SK-N-SH (cell line): ENCODE measurements at regions not wholly inside any gene's neighbourhood (a gene's known extent, or its start where the extent isn't known, plus 50 kb on each side); places are given as distances from the start of the nearest gene placed in this dataset.

ENCODE experiments used
- CTCF ChIA-PET: fragments of 300-600, 350-600 bp; formaldehyde crosslinking; extraction: SDS; loops from one replicate; lab custom pipeline; 2021; lab: Yijun Ruan, JAX
- POLR2A ChIA-PET: fragments of 350-600 bp; sonication (Branson Sonifier 250); formaldehyde crosslinking; extraction: SDS; loops from one replicate; lab custom pipeline; 2020; ENCODE audit warnings: antibody characterized with exemption, inconsistent platforms; lab: Yijun Ruan, JAX
- DNase-seq: peaks from one replicate; pipeline ENCODE4 v3.0.0; 2012
- H2AFZ ChIP-seq: fragments of 200-600 bp; sonication (generic); 2 replicates; pipeline ENCODE4 v1.8.1; 2016; ENCODE audit warnings: antibody characterized with exemption, mild to moderate bottlenecking, low read depth
- H3F3A ChIP-seq: fragments of 200-600 bp; sonication (generic); replicated peaks from 2 replicates; pipeline ENCODE3; 2016; ENCODE audit warnings: antibody characterized with exemption, mild to moderate bottlenecking; ENCODE audit not compliant: insufficient read depth
- H3K27ac ChIP-seq, 2 experiments: fragments of 200-500 bp in 1 of 2; fragments of 200-600 bp in 1 of 2; sonication (Bioruptor generic) in 1 of 2; sonication (generic), shearing (Covaris generic) in 1 of 2; 2 replicates each; pipeline versions ENCODE4 v1.5.1 to v1.6.1; 2014 to 2016; ENCODE audit warnings: low read depth in 2 of 2, inconsistent platforms in 1 of 2, low read length in 1 of 2, mild to moderate bottlenecking in 1 of 2, mixed read lengths in 1 of 2
- H3K27me3 ChIP-seq: fragments of 200-600 bp; sonication (generic), shearing (Covaris generic); 2 replicates; pipeline ENCODE4 v1.6.1; 2016; ENCODE audit warnings: mixed run types; ENCODE audit not compliant: insufficient read depth
- H3K36me3 ChIP-seq, 2 experiments: fragments of 200-500 bp in 1 of 2; fragments of 200-600 bp in 1 of 2; sonication (Bioruptor generic) in 1 of 2; sonication (generic) in 1 of 2; replicated peaks in 1 of 2; 2 replicates each; pipeline versions ENCODE3 to v1.5.1; 2014 to 2016; ENCODE audit warnings: low read length in 1 of 2, mild to moderate bottlenecking in 1 of 2; ENCODE audit not compliant: insufficient read depth in 2 of 2, control insufficient read depth in 1 of 2
- H3K4me1 ChIP-seq, 2 experiments: fragments of 200-500 bp in 1 of 2; fragments of 200-600 bp in 1 of 2; sonication (Bioruptor generic) in 1 of 2; sonication (generic), shearing (Covaris generic) in 1 of 2; 2 replicates each; pipeline versions ENCODE4 v1.5.1 to v1.6.1; 2014 to 2016; ENCODE audit warnings: low read depth in 1 of 2, low read length in 1 of 2, mixed run types in 1 of 2; ENCODE audit not compliant: insufficient read depth in 2 of 2, control insufficient read depth in 1 of 2
- H3K4me2 ChIP-seq: fragments of 200-600 bp; sonication (generic), shearing (Covaris generic); 2 replicates; pipeline ENCODE4 v1.6.1; 2017; ENCODE audit warnings: mixed run types
- H3K4me3 ChIP-seq, 2 experiments: fragments of 200-500 bp in 1 of 2; fragments of 200-600 bp in 1 of 2; sonication (Bioruptor generic) in 1 of 2; sonication (generic), shearing (Covaris generic) in 1 of 2; 2 replicates each; pipeline versions ENCODE4 v1.5.1 to v1.8.1; 2014 to 2016; ENCODE audit warnings: low read depth in 2 of 2, inconsistent platforms in 1 of 2, low read length in 1 of 2, mild to moderate bottlenecking in 1 of 2, mixed read lengths in 1 of 2, moderate library complexity in 1 of 2
- H3K79me2 ChIP-seq: fragments of 200-600 bp; sonication (generic); 2 replicates; pipeline ENCODE4 v1.8.1; 2017; ENCODE audit warnings: mild to moderate bottlenecking; ENCODE audit not compliant: insufficient read depth
- H3K9ac ChIP-seq: fragments of 200-600 bp; sonication (generic); 2 replicates; pipeline ENCODE4 v1.6.1; 2017; ENCODE audit warnings: mixed run types
- H3K9me2 ChIP-seq: fragments of 200-600 bp; sonication (generic); 2 replicates; pipeline ENCODE4 v1.6.1; 2017; ENCODE audit warnings: mixed run types
- H3K9me3 ChIP-seq: fragments of 200-600 bp; sonication (generic); 2 replicates; pipeline ENCODE4 v1.6.1; 2017; ENCODE audit warnings: mixed run types, mild to moderate bottlenecking, moderate library complexity
- H4K20me1 ChIP-seq: fragments of 200-600 bp; sonication (generic); 2 replicates; pipeline ENCODE4 v1.6.1; 2017; ENCODE audit warnings: mild to moderate bottlenecking, mixed run types; ENCODE audit not compliant: insufficient read depth
- CHD2 ChIP-seq: fragments of 150-350 bp; IDR thresholded peaks from 2 replicates; pipeline ENCODE4 v1.6.1; 2018; ENCODE audit warnings: low read length; ENCODE audit not compliant: partially characterized antibody
- EP300 ChIP-seq, 2 experiments: IDR thresholded peaks; 2 replicates each; pipeline versions ENCODE4 v1.4.0 to v1.6.1; 2012; ENCODE audit warnings: borderline replicate concordance in 1 of 2, low read depth in 1 of 2, low read length in 1 of 2
- FOSL2 ChIP-seq: IDR thresholded peaks from 2 replicates; pipeline ENCODE4 v1.4.0; 2012; ENCODE audit warnings: low read depth, mild to moderate bottlenecking, moderate library complexity, borderline replicate concordance
- FOXM1 ChIP-seq: IDR thresholded peaks from 2 replicates; pipeline ENCODE4 v1.4.0; 2012; ENCODE audit warnings: low read depth, mild to moderate bottlenecking
- MEF2A ChIP-seq: IDR thresholded peaks from 2 replicates; pipeline ENCODE4 v1.4.0; 2012; ENCODE audit warnings: low read depth, borderline replicate concordance
- MXI1 ChIP-seq: IDR thresholded peaks from 2 replicates; pipeline ENCODE4 v1.6.1; 2012; ENCODE audit warnings: mild to moderate bottlenecking, low read depth, low read length, improper control_type of control experiment
- NRF1 ChIP-seq: IDR thresholded peaks from 2 replicates; pipeline ENCODE4 v1.6.1; 2012; ENCODE audit warnings: low read depth, mild to moderate bottlenecking, low read length
- RXRA ChIP-seq: IDR thresholded peaks from 2 replicates; pipeline ENCODE4 v1.4.0; 2012; ENCODE audit warnings: low read depth, mild to moderate bottlenecking, borderline replicate concordance
- TAF1 ChIP-seq: IDR thresholded peaks from 2 replicates; pipeline ENCODE4 v1.6.1; 2012; ENCODE audit warnings: low read depth, mild to moderate bottlenecking, low read length, moderate library complexity, borderline replicate concordance
- WGBS: methylation state at CpG from one replicate; pipeline ENCODE4 v1.1.6; 2017; ENCODE audit warnings: low lambda C conversion rate; 5-methylcytosine and 5-hydroxymethylcytosine counted together
- TF ChIP-seq, protein P1 (sequence below): IDR thresholded peaks from 2 replicates; pipeline ENCODE4 v1.4.0; 2012; ENCODE audit warnings: low read depth
- TF ChIP-seq, protein P2 (sequence below): fragments of 200-600 bp; sonication (generic); IDR thresholded peaks from 2 replicates; pipeline ENCODE4 v1.6.1; 2017; ENCODE audit warnings: antibody characterized with exemption, mild to moderate bottlenecking, moderate library complexity
- TF ChIP-seq, protein P3 (sequence below): fragments of 150-350 bp; IDR thresholded peaks from 2 replicates; pipeline ENCODE4 v1.6.1; 2017; ENCODE audit warnings: antibody characterized with exemption, low read length, low read depth, borderline replicate concordance
- TF ChIP-seq, protein P4 (sequence below): IDR thresholded peaks from 2 replicates; pipeline ENCODE4 v1.4.0; 2012; ENCODE audit warnings: low read depth, borderline replicate concordance
- TF ChIP-seq, protein P5 (sequence below): IDR thresholded peaks from 2 replicates; pipeline ENCODE4 v1.4.0; 2012; ENCODE audit warnings: low read depth, borderline replicate concordance
- TF ChIP-seq, protein P6 (sequence below): IDR thresholded peaks from 2 replicates; pipeline ENCODE4; 2012

DNA sequence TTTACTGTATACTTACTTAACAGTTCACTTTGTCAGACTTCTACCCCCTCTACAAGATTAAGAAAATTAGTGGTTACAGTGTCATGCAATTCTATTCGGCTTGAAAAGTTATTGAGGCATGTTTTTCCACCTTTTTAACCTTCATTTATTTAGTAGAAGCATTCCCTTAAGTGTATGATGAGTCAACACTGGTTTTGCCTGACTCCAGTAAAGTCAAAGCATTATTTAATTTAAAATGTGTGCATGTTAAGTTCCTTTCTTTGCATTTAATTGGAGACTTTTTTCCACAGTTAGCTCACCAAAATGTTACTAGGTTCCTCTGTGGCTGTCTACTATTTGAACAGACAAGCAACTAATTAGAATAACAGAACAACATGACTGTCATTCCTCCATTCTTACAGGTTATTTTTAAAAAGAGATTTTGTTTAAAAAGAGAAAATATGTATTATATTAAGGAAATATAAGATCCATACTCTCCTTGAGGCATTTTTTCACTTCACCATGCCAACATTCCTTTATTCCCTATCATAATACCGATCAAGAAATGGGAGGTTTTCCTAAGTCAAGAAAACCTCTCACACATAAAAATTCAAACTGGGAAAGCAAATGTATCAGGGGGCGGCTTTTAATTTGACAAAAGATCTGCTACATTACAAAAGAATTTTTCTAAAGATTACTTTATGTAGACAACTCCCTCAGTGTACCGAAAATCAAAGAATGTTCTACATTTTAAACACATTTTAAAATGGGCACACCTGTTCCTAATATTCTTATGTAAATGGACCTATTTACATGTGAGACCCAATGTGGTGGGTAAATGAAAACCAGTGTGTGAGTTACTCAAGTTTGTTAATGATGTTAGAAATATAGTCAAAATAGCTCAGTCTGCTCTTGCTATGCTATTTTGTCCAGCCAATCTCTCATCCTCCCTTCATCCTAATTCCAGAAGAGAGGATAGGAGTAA lies 361.2 kb downstream of the UTRN start:
- no peak for DNase-seq
- POLR2A ChIA-PET, result no interaction called here
- H4K20me1 ChIP-seq, result no peaks in the 10 kb centered on the region
- H3K9ac ChIP-seq, result no peak overlapping the region
- H3K4me3 ChIP-seq, result no peak overlapping the region
- H3K4me2 ChIP-seq, result no peak overlapping the region
- no peaks in the 10 kb centered on the region for H3K27me3 ChIP-seq
- no peaks in the 10 kb centered on the region for H3K9me3 ChIP-seq
- peaks cover 3% of the 10 kb centered on the region for H3F3A ChIP-seq
- H2AFZ ChIP-seq, result no peak overlapping the region
- no peaks in the 10 kb centered on the region for H3K36me3 ChIP-seq
- TF ChIP-seq, protein P1, sequence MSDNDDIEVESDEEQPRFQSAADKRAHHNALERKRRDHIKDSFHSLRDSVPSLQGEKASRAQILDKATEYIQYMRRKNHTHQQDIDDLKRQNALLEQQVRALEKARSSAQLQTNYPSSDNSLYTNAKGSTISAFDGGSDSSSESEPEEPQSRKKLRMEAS, result no peak
- TF ChIP-seq CHD2, result no peak
- TF ChIP-seq, protein P2, sequence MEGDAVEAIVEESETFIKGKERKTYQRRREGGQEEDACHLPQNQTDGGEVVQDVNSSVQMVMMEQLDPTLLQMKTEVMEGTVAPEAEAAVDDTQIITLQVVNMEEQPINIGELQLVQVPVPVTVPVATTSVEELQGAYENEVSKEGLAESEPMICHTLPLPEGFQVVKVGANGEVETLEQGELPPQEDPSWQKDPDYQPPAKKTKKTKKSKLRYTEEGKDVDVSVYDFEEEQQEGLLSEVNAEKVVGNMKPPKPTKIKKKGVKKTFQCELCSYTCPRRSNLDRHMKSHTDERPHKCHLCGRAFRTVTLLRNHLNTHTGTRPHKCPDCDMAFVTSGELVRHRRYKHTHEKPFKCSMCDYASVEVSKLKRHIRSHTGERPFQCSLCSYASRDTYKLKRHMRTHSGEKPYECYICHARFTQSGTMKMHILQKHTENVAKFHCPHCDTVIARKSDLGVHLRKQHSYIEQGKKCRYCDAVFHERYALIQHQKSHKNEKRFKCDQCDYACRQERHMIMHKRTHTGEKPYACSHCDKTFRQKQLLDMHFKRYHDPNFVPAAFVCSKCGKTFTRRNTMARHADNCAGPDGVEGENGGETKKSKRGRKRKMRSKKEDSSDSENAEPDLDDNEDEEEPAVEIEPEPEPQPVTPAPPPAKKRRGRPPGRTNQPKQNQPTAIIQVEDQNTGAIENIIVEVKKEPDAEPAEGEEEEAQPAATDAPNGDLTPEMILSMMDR, result no peak
- no peak for TF ChIP-seq MXI1
- TF ChIP-seq EP300 (IDR thresholded peaks at IDR 0.05; ENCODE audit: borderline replicate concordance in 1 of 2, low read depth in 1 of 2, low read length in 1 of 2), result no peak
- TF ChIP-seq, protein P3, sequence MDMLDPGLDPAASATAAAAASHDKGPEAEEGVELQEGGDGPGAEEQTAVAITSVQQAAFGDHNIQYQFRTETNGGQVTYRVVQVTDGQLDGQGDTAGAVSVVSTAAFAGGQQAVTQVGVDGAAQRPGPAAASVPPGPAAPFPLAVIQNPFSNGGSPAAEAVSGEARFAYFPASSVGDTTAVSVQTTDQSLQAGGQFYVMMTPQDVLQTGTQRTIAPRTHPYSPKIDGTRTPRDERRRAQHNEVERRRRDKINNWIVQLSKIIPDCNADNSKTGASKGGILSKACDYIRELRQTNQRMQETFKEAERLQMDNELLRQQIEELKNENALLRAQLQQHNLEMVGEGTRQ, result no peak
- TF ChIP-seq, protein P4, sequence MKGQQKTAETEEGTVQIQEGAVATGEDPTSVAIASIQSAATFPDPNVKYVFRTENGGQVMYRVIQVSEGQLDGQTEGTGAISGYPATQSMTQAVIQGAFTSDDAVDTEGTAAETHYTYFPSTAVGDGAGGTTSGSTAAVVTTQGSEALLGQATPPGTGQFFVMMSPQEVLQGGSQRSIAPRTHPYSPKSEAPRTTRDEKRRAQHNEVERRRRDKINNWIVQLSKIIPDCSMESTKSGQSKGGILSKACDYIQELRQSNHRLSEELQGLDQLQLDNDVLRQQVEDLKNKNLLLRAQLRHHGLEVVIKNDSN, result no peak
- TF ChIP-seq FOXM1, result no peak
- TF ChIP-seq, protein P5, sequence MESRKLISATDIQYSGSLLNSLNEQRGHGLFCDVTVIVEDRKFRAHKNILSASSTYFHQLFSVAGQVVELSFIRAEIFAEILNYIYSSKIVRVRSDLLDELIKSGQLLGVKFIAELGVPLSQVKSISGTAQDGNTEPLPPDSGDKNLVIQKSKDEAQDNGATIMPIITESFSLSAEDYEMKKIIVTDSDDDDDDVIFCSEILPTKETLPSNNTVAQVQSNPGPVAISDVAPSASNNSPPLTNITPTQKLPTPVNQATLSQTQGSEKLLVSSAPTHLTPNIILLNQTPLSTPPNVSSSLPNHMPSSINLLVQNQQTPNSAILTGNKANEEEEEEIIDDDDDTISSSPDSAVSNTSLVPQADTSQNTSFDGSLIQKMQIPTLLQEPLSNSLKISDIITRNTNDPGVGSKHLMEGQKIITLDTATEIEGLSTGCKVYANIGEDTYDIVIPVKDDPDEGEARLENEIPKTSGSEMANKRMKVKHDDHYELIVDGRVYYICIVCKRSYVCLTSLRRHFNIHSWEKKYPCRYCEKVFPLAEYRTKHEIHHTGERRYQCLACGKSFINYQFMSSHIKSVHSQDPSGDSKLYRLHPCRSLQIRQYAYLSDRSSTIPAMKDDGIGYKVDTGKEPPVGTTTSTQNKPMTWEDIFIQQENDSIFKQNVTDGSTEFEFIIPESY, result no peak
- TF ChIP-seq RXRA, result no peak
- no peak for TF ChIP-seq MEF2A
- TF ChIP-seq TAF1, result no peak
- TF ChIP-seq, protein P6, sequence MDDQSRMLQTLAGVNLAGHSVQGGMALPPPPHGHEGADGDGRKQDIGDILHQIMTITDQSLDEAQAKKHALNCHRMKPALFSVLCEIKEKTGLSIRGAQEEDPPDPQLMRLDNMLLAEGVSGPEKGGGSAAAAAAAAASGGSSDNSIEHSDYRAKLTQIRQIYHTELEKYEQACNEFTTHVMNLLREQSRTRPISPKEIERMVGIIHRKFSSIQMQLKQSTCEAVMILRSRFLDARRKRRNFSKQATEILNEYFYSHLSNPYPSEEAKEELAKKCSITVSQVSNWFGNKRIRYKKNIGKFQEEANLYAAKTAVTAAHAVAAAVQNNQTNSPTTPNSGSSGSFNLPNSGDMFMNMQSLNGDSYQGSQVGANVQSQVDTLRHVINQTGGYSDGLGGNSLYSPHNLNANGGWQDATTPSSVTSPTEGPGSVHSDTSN, result no peak
- no peak for TF ChIP-seq NRF1
- TF ChIP-seq FOSL2, result no peak
- TF ChIP-seq, all 33 proteins: peak for 0
- no peaks in the 10 kb centered on the region for H3K9me2 ChIP-seq
- H3K79me2 ChIP-seq, result no peaks in the 10 kb centered on the region
- peak overlapping the region in 1 of 2 experiments; percentile 14; a peak in 1 of 4 replicates for H3K27ac ChIP-seq
- H3K4me1 ChIP-seq, result peaks cover 0 to 3% of the 10 kb centered on the region in 2 experiments; a peak in 2 of 4 replicates
- CTCF ChIA-PET, result no interaction called here
- 64% methylated on average over 4 of the region's 4 CpGs for WGBS
